Smooth muscle cell (in vitro differentiated cells): ENCODE measurements at regions not wholly inside any gene's neighbourhood (a gene's known extent, or its start where the extent isn't known, plus 50 kb on each side); places are given as distances from the start of the nearest gene placed in this dataset.

Experiments
- DNase-seq: peaks from one replicate; lab custom pipeline; 2025; ENCODE audit not compliant: unreplicated experiment; lab: John Stamatoyannopoulos, UW
- H2AFZ ChIP-seq: fragments of 200-600 bp; sonication (generic); 2 replicates; pipeline ENCODE4 v1.6.0; 2016; ENCODE audit warnings: antibody characterized with exemption, low read depth, mild to moderate bottlenecking
- H3F3A ChIP-seq: fragments of 200-600 bp; sonication (generic); 2 replicates; pipeline ENCODE4 v1.6.0; 2017; ENCODE audit warnings: antibody characterized with exemption, low read depth
- H3K27ac ChIP-seq: fragments of 200-600 bp; sonication (generic); 2 replicates; pipeline ENCODE4 v1.5.1; 2016; ENCODE audit warnings: low read depth, mild to moderate bottlenecking
- H3K27me3 ChIP-seq: fragments of 200-600 bp; sonication (generic); 2 replicates; pipeline ENCODE4 v1.6.1; 2016; ENCODE audit warnings: low read depth, mild to moderate bottlenecking
- H3K36me3 ChIP-seq: fragments of 200-600 bp; sonication (generic); 2 replicates; pipeline ENCODE4 v1.5.1; 2016; ENCODE audit warnings: low read depth
- H3K4me1 ChIP-seq: fragments of 200-600 bp; sonication (generic); 2 replicates; pipeline ENCODE4 v1.5.1; 2016; ENCODE audit warnings: low read depth
- H3K4me2 ChIP-seq: fragments of 200-600 bp; sonication (generic); 2 replicates; pipeline ENCODE4 v1.6.0; 2016; ENCODE audit warnings: mild to moderate bottlenecking
- H3K4me3 ChIP-seq: fragments of 200-600 bp; sonication (generic); 2 replicates; pipeline ENCODE4 v1.5.1; 2016; ENCODE audit warnings: mild to moderate bottlenecking
- H3K79me2 ChIP-seq: fragments of 200-600 bp; sonication (generic); 2 replicates; pipeline ENCODE4 v1.6.0; 2016; ENCODE audit warnings: low read depth, mild to moderate bottlenecking
- H3K9ac ChIP-seq: fragments of 200-600 bp; sonication (generic); 2 replicates; pipeline ENCODE4 v1.6.0; 2016; ENCODE audit warnings: low read depth
- H3K9me3 ChIP-seq: fragments of 200-600 bp; sonication (generic); replicated peaks from 2 replicates; pipeline ENCODE4 v1.5.1; 2016; ENCODE audit warnings: low read depth
- H4K20me1 ChIP-seq: fragments of 200-600 bp; sonication (generic); 2 replicates; pipeline ENCODE4 v1.6.0; 2016; ENCODE audit warnings: low read depth
- CTCF ChIP-seq: fragments of 200-600 bp; sonication (generic); IDR thresholded peaks from 2 replicates; pipeline ENCODE4 v1.5.1; 2017; ENCODE audit warnings: borderline replicate concordance, mild to moderate bottlenecking, antibody characterized with exemption; ENCODE audit not compliant: insufficient read depth, poor library complexity, severe bottlenecking
- WGBS: methylation state at CpG from one replicate; pipeline ENCODE4 v1.1.7; 2016; ENCODE audit warnings: low lambda C conversion rate; 5-methylcytosine and 5-hydroxymethylcytosine counted together

- TF ChIP-seq CTCF = no peak
- no peak overlapping the region for H3K4me3 ChIP-seq
- H3F3A ChIP-seq = no peaks in the 10 kb centered on the region
- H3K36me3 ChIP-seq = no peaks in the 10 kb centered on the region
- DNase-seq = no peak
- H3K4me2 ChIP-seq = no peak overlapping the region
- peaks cover 7% of the 10 kb centered on the region for H3K4me1 ChIP-seq
- H3K9ac ChIP-seq = no peak overlapping the region
- no peaks in the 10 kb centered on the region for H3K9me3 ChIP-seq
- H4K20me1 ChIP-seq = no peaks in the 10 kb centered on the region
- WGBS = 97% methylated on average over 11 of the region's 23 CpGs
- H2AFZ ChIP-seq = no peak overlapping the region
- H3K27ac ChIP-seq = no peak overlapping the region
- no peaks in the 10 kb centered on the region for H3K79me2 ChIP-seq
- no peaks in the 10 kb centered on the region for H3K27me3 ChIP-seq
Measured at GRCh38 chr6:168826078-168826390, 385.1 kb downstream of the SMOC2 start.

GRCh38 chr6:168825226-168826077 lies 384.5 kb downstream of the SMOC2 start:
- 97% methylated on average over 24 of the region's 68 CpGs for WGBS
- Histone ChIP-seq H3K9ac (no peak overlapping the region), H4K20me1 (no peaks in the 10 kb centered on the region), H2AFZ (no peak overlapping the region), H3K79me2 (no peaks in the 10 kb centered on the region), H3F3A (no peaks in the 10 kb centered on the region), H3K27me3 (no peaks in the 10 kb centered on the region), H3K27ac (no peak overlapping the region), H3K4me1 (peaks cover 7% of the 10 kb centered on the region), H3K4me2 (no peak overlapping the region), H3K36me3 (no peaks in the 10 kb centered on the region), H3K9me3 (no peaks in the 10 kb centered on the region), H3K4me3 (no peak overlapping the region)
- no peak for DNase-seq
- no peak for TF ChIP-seq CTCF

- no peak for DNase-seq
- H2AFZ ChIP-seq = no peak overlapping the region
- H3F3A ChIP-seq = no peaks in the 10 kb centered on the region
- H3K79me2 ChIP-seq = no peaks in the 10 kb centered on the region
- H3K4me2 ChIP-seq = peak overlapping the region; percentile 14
- H3K36me3 ChIP-seq = no peaks in the 10 kb centered on the region
- 25% methylated on average over 12 of the region's 12 CpGs for WGBS
- peaks cover 7% of the 10 kb centered on the region for H3K4me1 ChIP-seq
- no peaks in the 10 kb centered on the region for H3K9me3 ChIP-seq
- H3K4me3 ChIP-seq = no peak overlapping the region
- H4K20me1 ChIP-seq = no peaks in the 10 kb centered on the region
- no peaks in the 10 kb centered on the region for H3K27me3 ChIP-seq
- no peak for TF ChIP-seq CTCF
- peak overlapping the region; percentile 54 for H3K27ac ChIP-seq
- H3K9ac ChIP-seq = no peak overlapping the region
Measured at GRCh38 chr6:168823397-168824212, 382.6 kb downstream of the SMOC2 start.
